HEK293 (cell line): ENCODE measurements at regions not wholly inside any gene's neighbourhood (a gene's known extent, or its start where the extent isn't known, plus 50 kb on each side); places are given as distances from the start of the nearest gene placed in this dataset.

Source experiments
- CTCF ChIP-seq: fragments of 450-650 bp; formaldehyde crosslinking; IDR thresholded peaks from 2 replicates; pipeline ENCODE4 v1.5.1; 2016; ENCODE audit warnings: missing biosample characterization, missing genetic modification characterization
- TSHZ1 ChIP-seq: fragments of 450-650 bp; formaldehyde crosslinking; IDR thresholded peaks from 2 replicates; pipeline ENCODE4 v1.5.1; 2016; ENCODE audit warnings: missing biosample characterization, missing genetic modification characterization, borderline replicate concordance
- ZBTB11 ChIP-seq: fragments of 450-650 bp; formaldehyde crosslinking; conservative IDR thresholded peaks from 2 replicates; pipeline ENCODE4 v1.5.1; 2016; ENCODE audit warnings: low read depth, missing biosample characterization, missing genetic modification characterization
- ZNF501 ChIP-seq: fragments of 450-650 bp; formaldehyde crosslinking; IDR thresholded peaks from 2 replicates; pipeline ENCODE4 v1.5.1; 2016; ENCODE audit warnings: missing biosample characterization, missing genetic modification characterization

GRCh38 chr4:28948501-28948900, 1771.7 kb upstream of the PCDH7 start:
- no peak for TF ChIP-seq ZNF501 (tag by site-specific recombination)
- TF ChIP-seq CTCF, result no peak
- TF ChIP-seq ZBTB11 (tag by site-specific recombination), result no peak
- TF ChIP-seq TSHZ1 (tag by site-specific recombination), result no peak
